MM.1S (cell line): ENCODE measurements at regions not wholly inside any gene's neighbourhood (a gene's known extent, or its start where the extent isn't known, plus 50 kb on each side); places are given as distances from the start of the nearest gene placed in this dataset.

Source experiments
- DNase-seq: peaks from one replicate; pipeline ENCODE4 v3.0.0-alpha.2; 2015
- H2AFZ ChIP-seq: fragments of 300-600 bp; sonication (generic); 2 replicates; pipeline ENCODE4 v1.6.0; 2016; ENCODE audit warnings: antibody characterized with exemption, low read length
- H3F3A ChIP-seq: fragments of 300-600 bp; sonication (generic); 2 replicates; pipeline ENCODE4 v1.6.1; 2016; ENCODE audit warnings: mild to moderate bottlenecking, antibody characterized with exemption, low read length, moderate library complexity, mixed read lengths; ENCODE audit not compliant: insufficient read depth
- H3K27ac ChIP-seq: fragments of 300-600 bp; sonication (generic); 2 replicates; pipeline ENCODE4 v1.5.1; 2016; ENCODE audit warnings: mild to moderate bottlenecking, low read length
- H3K27me3 ChIP-seq: fragments of 300-600 bp; sonication (generic); replicated peaks from 2 replicates; pipeline ENCODE4 v1.6.0; 2016; ENCODE audit warnings: low read length; ENCODE audit not compliant: insufficient read depth
- H3K36me3 ChIP-seq: fragments of 300-600 bp; sonication (generic); replicated peaks from 2 replicates; pipeline ENCODE4 v1.6.1; 2016; ENCODE audit warnings: mild to moderate bottlenecking, low read length, mixed read lengths; ENCODE audit not compliant: insufficient read depth
- H3K4me1 ChIP-seq: fragments of 300-600 bp; sonication (generic); 2 replicates; pipeline ENCODE4 v1.6.1; 2016; ENCODE audit warnings: low read length, mixed read lengths
- H3K4me2 ChIP-seq: fragments of 300-600 bp; sonication (generic); 2 replicates; pipeline ENCODE4 v1.6.0; 2016; ENCODE audit warnings: low read depth, low read length
- H3K4me3 ChIP-seq: fragments of 300-600 bp; sonication (generic); 2 replicates; pipeline ENCODE4 v1.5.1; 2016; ENCODE audit warnings: low read length, mixed read lengths
- H3K79me2 ChIP-seq: fragments of 300-600 bp; sonication (generic); 2 replicates; pipeline ENCODE4 v1.6.1; 2016; ENCODE audit warnings: mixed run types, low read length, mixed read lengths
- H3K9ac ChIP-seq: fragments of 300-600 bp; sonication (generic); 2 replicates; pipeline ENCODE4 v1.6.1; 2016; ENCODE audit warnings: low read length, mixed read lengths
- H3K9me2 ChIP-seq: fragments of 300-600 bp; sonication (generic); replicated peaks from 2 replicates; pipeline ENCODE4 v1.6.1; 2016; ENCODE audit warnings: mild to moderate bottlenecking, low read length, mixed read lengths; ENCODE audit not compliant: insufficient read depth
- H3K9me3 ChIP-seq: fragments of 300-600 bp; sonication (generic); replicated peaks from 2 replicates; pipeline ENCODE4 v1.6.1; 2016; ENCODE audit warnings: mild to moderate bottlenecking, low read length, mixed read lengths; ENCODE audit not compliant: insufficient read depth
- H4K20me1 ChIP-seq: fragments of 300-600 bp; sonication (generic); 2 replicates; pipeline ENCODE4 v1.6.1; 2016; ENCODE audit warnings: mild to moderate bottlenecking, low read length, moderate library complexity, mixed read lengths; ENCODE audit not compliant: insufficient read depth
- CTCF ChIP-seq: fragments of 300-600 bp; sonication (generic); IDR thresholded peaks from 2 replicates; pipeline ENCODE4 v1.5.1; 2016; ENCODE audit warnings: antibody characterized with exemption, low read length, mixed read lengths
- EZH2 ChIP-seq: fragments of 300-600 bp; sonication (generic); optimal IDR thresholded peaks from 2 replicates; pipeline ENCODE3; 2017; ENCODE audit warnings: low read depth, mild to moderate bottlenecking, antibody characterized with exemption, low read length, mixed read lengths
- EZH2phosphoT487 ChIP-seq: fragments of 300-600 bp; sonication (generic); IDR thresholded peaks from 2 replicates; pipeline ENCODE4 v1.6.1; 2018; ENCODE audit warnings: antibody characterized with exemption, low read length

- Histone ChIP-seq H3K9me2 (no peaks in the 10 kb centered on the region), H3K9me3 (no peaks in the 10 kb centered on the region), H3K27me3 (no peaks in the 10 kb centered on the region), H3K36me3 (no peaks in the 10 kb centered on the region), H3K27ac (no peak overlapping the region), H3K4me2 (no peak overlapping the region), H3K4me1 (no peaks in the 10 kb centered on the region), H4K20me1 (no peaks in the 10 kb centered on the region), H3K9ac (no peak overlapping the region), H3K79me2 (no peaks in the 10 kb centered on the region), H3F3A (no peaks in the 10 kb centered on the region), H3K4me3 (no peak overlapping the region), H2AFZ (no peak overlapping the region)
- no peak for DNase-seq
- TF ChIP-seq CTCF: no peak
- no peak for TF ChIP-seq EZH2phosphoT487
- TF ChIP-seq EZH2: no peak
Measured at GRCh38 chr15:27660676-27661075, 438.4 kb downstream of the OCA2 start.

- Histone ChIP-seq H3K4me3 (no peak overlapping the region), H3K4me1 (no peaks in the 10 kb centered on the region), H3K9me3 (no peaks in the 10 kb centered on the region), H2AFZ (no peak overlapping the region), H4K20me1 (no peaks in the 10 kb centered on the region), H3K9ac (no peak overlapping the region), H3K27ac (no peak overlapping the region), H3K79me2 (no peaks in the 10 kb centered on the region), H3K4me2 (no peak overlapping the region), H3K36me3 (no peaks in the 10 kb centered on the region), H3K27me3 (no peaks in the 10 kb centered on the region), H3F3A (no peaks in the 10 kb centered on the region), H3K9me2 (no peaks in the 10 kb centered on the region)
- no peak for DNase-seq
- TF ChIP-seq EZH2phosphoT487: no peak
- TF ChIP-seq EZH2: no peak
- no peak for TF ChIP-seq CTCF
Measured at GRCh38 chr15:27656296-27656987, 442.7 kb downstream of the OCA2 start.

GRCh38 chr15:27655056-27655455, 444.1 kb downstream of the OCA2 start:
- Histone ChIP-seq H3F3A (no peaks in the 10 kb centered on the region), H3K9me3 (no peaks in the 10 kb centered on the region), H3K9me2 (no peaks in the 10 kb centered on the region), H3K4me2 (no peak overlapping the region), H3K36me3 (no peaks in the 10 kb centered on the region), H2AFZ (no peak overlapping the region), H3K27me3 (no peaks in the 10 kb centered on the region), H3K9ac (no peak overlapping the region), H4K20me1 (no peaks in the 10 kb centered on the region), H3K27ac (no peak overlapping the region), H3K79me2 (no peaks in the 10 kb centered on the region), H3K4me1 (no peaks in the 10 kb centered on the region), H3K4me3 (no peak overlapping the region)
- no peak for TF ChIP-seq EZH2
- TF ChIP-seq EZH2phosphoT487: no peak
- no peak for TF ChIP-seq CTCF
- DNase-seq: no peak
